ENCODE measurements at regions not wholly inside any gene's neighbourhood (a gene's known extent, or its start where the extent isn't known, plus 50 kb on each side); places are given as distances from the start of the nearest gene placed in this dataset.

GRCh38 chr20:57944988-57945387 lies 235.2 kb upstream of the PMEPA1 start:
- no peak for TF ChIP-seq CTCF (IDR thresholded peaks at IDR 0.05; ENCODE audit: insufficient read depth, low read depth, low read length, missing control alignments)
- H3K4me3 ChIP-seq (ENCODE audit: low read length) = no peak overlapping the region
- DNase-seq (ENCODE audit: low read depth) = no peak

- no peak for DNase-seq (ENCODE audit: low read depth)
- H3K4me3 ChIP-seq (ENCODE audit: low read length) = no peak overlapping the region
- no peak for TF ChIP-seq CTCF (IDR thresholded peaks at IDR 0.05; ENCODE audit: insufficient read depth, low read depth, low read length, missing control alignments)
Measured at GRCh38 chr20:57943950-57944349, 234.1 kb upstream of the PMEPA1 start.

GRCh38 chr20:57943291-57943690 lies 233.5 kb upstream of the PMEPA1 start:
- no peak for DNase-seq (ENCODE audit: low read depth)
- no peak for TF ChIP-seq CTCF (IDR thresholded peaks at IDR 0.05; ENCODE audit: insufficient read depth, low read depth, low read length, missing control alignments)
- no peak overlapping the region for H3K4me3 ChIP-seq (ENCODE audit: low read length)

GRCh38 chr20:57941604-57942381 lies 232.0 kb upstream of the PMEPA1 start:
- no peak overlapping the region for H3K4me3 ChIP-seq (ENCODE audit: low read length)
- peak; percentile 11 for DNase-seq (ENCODE audit: low read depth)
- no peak for TF ChIP-seq CTCF (IDR thresholded peaks at IDR 0.05; ENCODE audit: insufficient read depth, low read depth, low read length, missing control alignments)

- DNase-seq (ENCODE audit: low read depth) = no peak
- H3K4me3 ChIP-seq (ENCODE audit: low read length) = no peak overlapping the region
- TF ChIP-seq CTCF (IDR thresholded peaks at IDR 0.05; ENCODE audit: insufficient read depth, low read depth, low read length, missing control alignments) = no peak
Measured at GRCh38 chr20:57940868-57941522, 231.2 kb upstream of the PMEPA1 start.

- DNase-seq (ENCODE audit: low read depth) = no peak
- TF ChIP-seq CTCF (IDR thresholded peaks at IDR 0.05; ENCODE audit: insufficient read depth, low read depth, low read length, missing control alignments) = no peak
- no peak overlapping the region for H3K4me3 ChIP-seq (ENCODE audit: low read length)
Measured at GRCh38 chr20:57940376-57940775, 230.6 kb upstream of the PMEPA1 start.
